ENCODE measurements at regions not wholly inside any gene's neighbourhood (a gene's known extent, or its start where the extent isn't known, plus 50 kb on each side); places are given as distances from the start of the nearest gene placed in this dataset.

- TF ChIP-seq CHD7 (IDR thresholded peaks at IDR 0.05; ENCODE audit: insufficient replicate concordance, low read length) (no peak), GTF2F1 (IDR thresholded peaks at IDR 0.05; ENCODE audit: borderline replicate concordance, low read depth, low read length) (no peak), RNF2 (IDR thresholded peaks at IDR 0.05; ENCODE audit: borderline replicate concordance, low read depth, low read length, missing control alignments, poor library complexity, severe bottlenecking) (no peak), BRCA1 (IDR thresholded peaks at IDR 0.05; ENCODE audit: low read depth, low read length) (no peak), EP300 (IDR thresholded peaks at IDR 0.05; ENCODE audit: borderline replicate concordance in 1 of 2, low read depth in 2 of 2, low read length in 2 of 2) (no peak), EZH2 (IDR thresholded peaks at IDR 0.05; ENCODE audit: low read depth, low read length, severe bottlenecking) (no peak), POLR2AphosphoS5 (IDR thresholded peaks at IDR 0.05; ENCODE audit: low read depth, low read length) (no peak), RBBP5 (IDR thresholded peaks at IDR 0.05; ENCODE audit: borderline replicate concordance, low read depth, low read length) (no peak), JUN (IDR thresholded peaks at IDR 0.05; ENCODE audit: low read depth, low read length) (no peak)
- TF ChIP-seq, protein P1, sequence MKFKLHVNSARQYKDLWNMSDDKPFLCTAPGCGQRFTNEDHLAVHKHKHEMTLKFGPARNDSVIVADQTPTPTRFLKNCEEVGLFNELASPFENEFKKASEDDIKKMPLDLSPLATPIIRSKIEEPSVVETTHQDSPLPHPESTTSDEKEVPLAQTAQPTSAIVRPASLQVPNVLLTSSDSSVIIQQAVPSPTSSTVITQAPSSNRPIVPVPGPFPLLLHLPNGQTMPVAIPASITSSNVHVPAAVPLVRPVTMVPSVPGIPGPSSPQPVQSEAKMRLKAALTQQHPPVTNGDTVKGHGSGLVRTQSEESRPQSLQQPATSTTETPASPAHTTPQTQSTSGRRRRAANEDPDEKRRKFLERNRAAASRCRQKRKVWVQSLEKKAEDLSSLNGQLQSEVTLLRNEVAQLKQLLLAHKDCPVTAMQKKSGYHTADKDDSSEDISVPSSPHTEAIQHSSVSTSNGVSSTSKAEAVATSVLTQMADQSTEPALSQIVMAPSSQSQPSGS (IDR thresholded peaks at IDR 0.05; ENCODE audit: low read length), result no peak
Measured at GRCh38 chr11:113574586-113574985, 99.4 kb upstream of the DRD2 start (continued).

Measured in H1 (cell line).